Stimulated activated CD4-positive, alpha-beta T cell treated with anti-CD3 and anti-CD28 coated beads, Interleukin-12 subunit alpha, Interleukin-12 subunit beta, amount 100 ng/mL, for 4 hours (primary cell): ENCODE measurements at regions not wholly inside any gene's neighbourhood (a gene's known extent, or its start where the extent isn't known, plus 50 kb on each side); places are given as distances from the start of the nearest gene placed in this dataset.

Experiments used
- DNase-seq: peaks from one replicate; pipeline ENCODE4 v3.0.0-alpha.2; 2020

GRCh38 chr6:33862536-33862935, 58.7 kb upstream of the MLN start:
- no peak for DNase-seq

GRCh38 chr6:33861722-33862121, 57.9 kb upstream of the MLN start:
- DNase-seq: no peak

DNA sequence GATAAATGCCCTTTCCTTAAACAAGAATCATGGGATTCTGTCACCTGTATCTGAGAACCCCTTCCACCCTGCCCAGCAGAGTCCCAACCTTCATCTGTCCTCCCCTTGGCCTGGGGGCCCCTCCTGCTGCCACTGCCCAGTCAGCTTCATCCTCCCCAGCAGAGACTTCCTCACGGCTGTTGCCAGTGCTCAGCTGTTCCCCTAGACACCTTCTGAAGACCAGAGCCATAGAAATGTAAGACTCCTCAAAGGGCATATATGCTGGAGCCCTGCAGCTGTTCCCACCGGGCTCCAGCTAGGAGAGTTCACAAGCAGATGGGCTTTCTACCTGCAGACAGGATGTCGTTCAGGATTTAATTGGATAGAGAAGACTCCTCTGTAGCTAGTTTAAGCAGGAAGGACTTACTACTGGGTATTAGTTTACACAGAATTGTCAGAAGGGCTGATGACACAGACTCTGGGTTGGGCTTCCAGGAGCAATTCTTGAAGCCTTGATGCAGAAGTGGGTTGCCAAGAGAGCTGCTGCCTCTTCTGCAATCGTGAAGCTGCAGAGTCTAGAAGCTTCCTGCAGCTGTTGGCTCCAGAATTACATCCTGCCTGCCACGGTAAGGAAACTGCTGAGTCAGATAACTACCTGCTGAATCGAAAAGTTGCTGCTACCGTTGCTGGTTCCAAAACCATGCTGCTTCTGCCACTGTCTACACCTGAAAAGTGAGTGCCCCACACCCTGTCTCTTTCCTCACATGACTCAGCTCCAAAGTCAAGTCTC, 57.1 kb upstream of the MLN start:
- DNase-seq: no peak

GRCh38 chr6:33860006-33860405, 56.2 kb upstream of the MLN start:
- DNase-seq: no peak

GRCh38 chr6:33858804-33859505, 55.2 kb upstream of the MLN start:
- no peak for DNase-seq

DNA sequence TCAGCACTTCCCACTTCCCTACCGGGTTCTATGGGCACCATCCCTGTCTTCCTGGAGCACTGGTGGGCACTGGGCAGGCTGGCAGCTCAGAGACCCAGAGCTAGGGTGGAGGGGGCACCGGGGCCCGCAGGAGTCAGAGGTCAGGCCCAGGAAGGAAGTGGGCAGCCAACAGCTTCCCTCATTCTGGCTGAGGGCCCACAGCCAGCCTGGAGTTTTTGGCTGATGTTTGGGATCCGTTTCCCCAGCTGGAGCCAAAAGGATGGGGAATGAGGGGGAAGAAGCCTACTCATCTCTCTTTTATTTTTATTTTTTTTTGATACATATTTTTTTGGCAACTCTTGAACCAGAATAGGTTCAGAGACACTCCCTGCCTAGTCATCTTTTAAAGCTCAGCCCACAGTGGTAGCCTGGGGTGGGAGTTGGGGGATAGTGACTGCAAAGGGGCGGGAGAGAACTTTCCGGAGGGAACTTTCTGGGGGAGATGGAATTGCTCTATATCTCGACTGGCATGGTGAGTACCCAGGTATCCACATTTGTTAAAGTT, 54.2 kb upstream of the MLN start:
- DNase-seq: no peak

- no peak for DNase-seq
Measured at GRCh38 chr6:33857093-33857931, 53.5 kb upstream of the MLN start.

GRCh38 chr6:33856655-33857054, 52.9 kb upstream of the MLN start:
- DNase-seq: peak; percentile 44

DNA sequence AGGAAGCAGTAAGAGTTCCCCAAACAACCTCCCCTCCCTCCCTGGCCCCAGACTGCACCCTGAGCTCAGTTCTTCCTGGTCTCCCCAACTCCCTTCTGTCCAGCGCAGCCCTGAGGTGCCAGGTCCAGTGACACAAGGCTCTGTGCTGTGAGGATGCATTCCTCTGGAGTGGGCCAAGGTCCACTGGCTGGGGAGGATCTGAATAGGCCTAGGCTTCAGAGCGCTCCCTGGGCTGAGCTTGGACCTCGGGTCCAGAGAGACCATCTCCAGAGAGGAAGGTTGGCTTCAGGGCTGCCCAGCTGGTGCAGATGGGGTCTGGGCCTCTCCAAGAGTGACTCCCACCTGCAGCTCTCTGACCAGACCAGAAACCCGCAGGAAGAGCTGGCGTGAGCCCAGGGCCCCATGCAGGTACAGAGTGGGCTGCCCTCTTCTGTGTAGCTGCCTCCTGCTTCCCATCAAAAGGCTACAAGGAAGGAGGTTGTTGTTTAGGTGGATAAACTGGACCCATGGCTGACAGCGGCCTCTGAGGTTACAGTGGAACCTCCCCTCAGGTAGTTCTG, 52.3 kb upstream of the MLN start:
- DNase-seq: no peak

DNA sequence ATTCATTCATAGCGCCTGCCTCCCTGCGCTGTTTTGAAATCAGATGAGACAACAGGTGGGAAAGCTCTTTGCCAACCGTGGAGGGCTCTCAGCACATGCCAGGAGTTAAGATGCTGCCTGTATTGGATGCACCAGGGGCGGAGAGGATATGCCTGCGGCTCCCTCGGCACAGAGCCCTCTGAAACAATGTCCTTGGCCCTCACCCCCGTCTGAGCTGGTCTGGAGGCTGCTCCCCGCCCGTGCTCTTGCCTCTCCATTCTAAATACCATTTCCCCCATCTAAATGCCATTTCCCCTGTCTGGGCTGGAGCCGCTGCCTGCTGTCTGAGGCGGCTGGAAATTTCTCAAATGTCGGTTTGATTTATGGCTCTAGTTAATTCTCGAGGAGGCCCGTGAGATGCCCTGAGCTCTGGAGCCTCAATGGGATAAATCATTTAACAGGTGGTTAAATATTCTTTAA, 50.8 kb upstream of the MLN start:
- DNase-seq: no peak

DNA sequence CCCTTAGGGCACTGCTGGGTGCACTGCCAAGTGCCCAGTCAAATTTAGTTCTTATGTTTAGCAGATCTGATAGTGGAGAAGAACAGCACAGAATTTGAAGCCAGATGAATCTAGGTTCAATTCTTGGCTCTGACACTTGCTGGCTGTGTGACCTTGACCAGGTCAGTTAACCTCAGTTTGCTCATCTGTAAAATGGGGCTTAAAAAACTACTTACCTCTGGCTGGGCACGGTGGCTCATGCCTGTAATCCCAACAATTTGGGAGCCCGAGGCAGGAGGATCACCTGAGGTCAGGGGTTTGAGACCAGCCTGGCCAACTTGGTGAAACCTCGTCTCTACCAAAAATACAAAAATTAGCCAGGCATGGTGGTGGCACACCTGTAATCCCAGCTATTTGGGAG, 49.9 kb upstream of the MLN start:
- no peak for DNase-seq
